CD1c-positive myeloid dendritic cell (primary cell): ENCODE measurements at regions not wholly inside any gene's neighbourhood (a gene's known extent, or its start where the extent isn't known, plus 50 kb on each side); places are given as distances from the start of the nearest gene placed in this dataset.

Source experiments
- DNase-seq: peaks from one replicate; pipeline ENCODE4 v3.0.0-alpha.2; 2016; ENCODE audit errors: extremely low spot score

DNA sequence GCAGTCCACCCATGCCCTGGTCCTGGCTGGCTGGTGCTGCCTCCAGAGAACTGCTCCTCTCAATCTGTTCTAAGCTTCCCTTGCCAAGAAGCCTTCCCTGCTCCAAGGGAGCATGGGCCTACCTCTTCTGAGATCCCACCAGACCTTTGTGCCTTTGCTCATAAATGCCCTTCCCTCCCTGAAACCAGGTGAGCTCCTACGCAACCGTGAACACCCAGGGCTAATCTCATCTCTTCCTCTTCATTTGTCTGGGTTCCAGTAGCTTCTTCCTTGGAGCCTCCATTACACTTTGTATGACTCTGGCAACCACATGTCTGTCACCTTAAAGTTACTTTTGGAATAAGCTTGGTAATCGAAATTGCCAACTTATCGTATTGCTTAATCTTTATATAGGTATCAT, 270.6 kb downstream of the PBX3 start:
- DNase-seq = no peak

DNA sequence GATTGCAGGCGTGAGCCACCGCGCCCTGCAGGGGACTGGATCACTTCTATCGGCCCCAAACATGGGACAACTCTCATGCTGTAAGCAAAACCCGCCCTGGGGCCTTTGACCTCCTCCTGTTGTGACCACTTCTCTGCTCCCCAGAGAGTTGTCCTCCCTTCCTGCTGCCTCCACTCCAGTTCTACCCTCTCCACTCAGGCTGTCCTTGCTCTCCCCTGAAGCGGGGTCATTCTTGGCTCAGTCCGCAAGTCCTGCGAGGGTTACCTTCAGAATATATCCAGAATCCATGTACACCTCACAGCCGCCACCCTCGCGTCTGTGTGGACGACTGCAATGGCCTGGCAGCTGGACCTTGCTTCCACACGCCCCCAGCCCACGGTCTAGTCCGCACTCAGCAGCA, 273.7 kb downstream of the PBX3 start:
- DNase-seq = no peak

DNA sequence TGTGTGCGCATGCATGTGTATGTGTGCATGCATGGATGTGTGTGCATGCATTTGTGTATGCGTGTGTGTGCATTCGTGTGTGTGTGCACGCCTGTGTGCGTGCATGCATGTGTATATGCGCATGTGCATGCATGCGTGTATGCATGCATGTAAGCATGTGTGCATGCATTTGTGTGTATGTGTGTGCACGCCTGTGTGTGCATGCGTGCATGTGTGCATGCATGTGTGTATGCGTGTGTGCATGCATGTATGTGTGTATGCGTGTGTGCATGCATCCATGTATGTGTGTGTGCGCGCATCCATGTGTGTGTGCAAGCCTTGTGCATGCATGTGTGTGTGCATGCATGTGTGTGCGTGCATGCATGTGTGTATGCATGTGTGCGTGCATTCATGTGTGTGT, 276.8 kb downstream of the PBX3 start:
- DNase-seq = no peak

DNA sequence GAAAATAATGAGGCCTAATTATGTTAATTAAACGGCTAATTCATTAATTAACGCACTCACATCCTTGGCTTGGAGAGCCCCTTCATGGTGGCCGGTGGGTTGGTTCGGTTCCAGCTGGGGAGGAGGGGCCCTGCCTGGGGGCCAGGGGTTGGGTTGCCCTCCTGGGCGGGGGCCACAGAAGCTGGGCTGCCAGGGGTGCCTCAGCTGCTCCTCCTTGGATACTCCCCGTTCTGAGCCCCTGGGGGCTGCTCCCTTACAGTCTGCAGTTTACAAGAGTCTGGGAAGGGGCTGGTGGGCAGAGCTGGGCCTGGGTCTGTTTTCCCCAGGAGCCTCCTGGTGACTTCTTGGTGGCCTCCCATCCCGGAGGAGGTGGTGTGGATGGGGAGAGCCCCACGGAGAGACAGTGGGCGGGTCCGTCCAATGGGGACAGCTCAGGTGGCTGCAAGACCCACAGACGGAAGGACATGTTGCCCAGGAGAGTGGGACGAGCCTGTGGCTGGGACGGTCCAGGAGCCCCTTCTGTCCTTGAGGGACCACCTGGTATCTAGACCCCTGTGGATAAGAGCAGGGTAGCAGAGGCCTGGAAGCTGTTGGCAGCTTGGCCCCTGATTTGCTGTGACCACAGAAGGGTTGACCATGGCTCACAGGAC, 277.5 kb downstream of the PBX3 start:
- no peak for DNase-seq

DNA sequence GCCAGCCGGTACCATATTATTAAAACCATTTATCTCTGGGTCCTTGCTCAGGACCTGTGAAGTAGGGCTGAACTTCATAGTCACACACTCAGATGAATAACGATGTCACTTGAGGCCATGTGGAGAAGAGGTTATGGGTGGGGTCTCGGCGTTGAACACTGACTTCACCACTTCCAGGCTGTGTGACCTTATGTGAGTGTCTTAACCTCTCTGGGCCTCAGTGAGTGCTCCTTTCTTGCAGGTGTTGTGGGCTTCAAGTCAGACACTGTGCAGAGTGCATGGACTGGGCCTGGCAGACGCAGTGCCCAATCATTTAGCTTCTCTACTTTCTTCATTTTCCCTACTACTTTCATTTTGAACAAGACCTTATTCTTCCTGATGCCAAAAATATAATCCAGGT, 278.8 kb downstream of the PBX3 start:
- no peak for DNase-seq

DNA sequence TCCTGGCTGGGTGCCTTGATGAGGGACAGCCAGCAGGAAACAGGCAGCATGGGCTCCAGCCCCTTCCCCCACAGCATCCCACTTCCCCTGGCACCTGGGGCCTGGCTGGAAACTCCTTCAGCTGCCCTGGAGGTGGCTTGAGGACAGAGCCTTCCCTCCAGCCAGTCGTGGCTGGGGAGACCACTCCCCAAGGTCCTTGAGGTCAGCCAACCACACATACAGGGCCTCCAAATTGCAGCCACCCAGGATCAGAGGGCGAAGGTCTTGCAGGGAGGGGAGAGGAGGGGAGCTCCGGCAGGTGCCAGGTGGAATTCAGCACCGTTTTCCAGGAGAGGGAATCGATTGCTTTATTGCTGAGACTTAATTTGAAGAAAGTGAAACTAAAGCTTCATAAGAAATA, 280.4 kb downstream of the PBX3 start:
- DNase-seq = no peak

DNA sequence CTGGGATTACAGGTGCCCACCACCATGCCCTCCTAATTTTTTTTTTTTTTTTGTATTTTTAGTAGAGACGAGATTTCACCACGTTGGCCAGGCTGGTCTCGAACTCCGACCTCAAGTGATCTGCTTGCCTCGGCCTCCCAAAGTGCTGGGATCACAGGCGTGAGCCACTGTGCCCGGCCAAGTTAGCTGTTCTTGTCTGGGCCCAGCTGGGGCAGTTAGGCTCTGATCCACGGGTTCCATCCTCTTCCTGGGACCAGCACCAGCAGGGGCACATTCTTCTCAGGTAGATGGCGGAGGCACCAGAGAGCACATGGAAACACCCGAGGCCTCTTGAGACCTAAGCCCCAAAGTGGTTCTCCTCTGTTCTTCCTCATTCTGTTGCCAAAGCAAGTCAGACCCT, 281.6 kb downstream of the PBX3 start:
- no peak for DNase-seq

DNA sequence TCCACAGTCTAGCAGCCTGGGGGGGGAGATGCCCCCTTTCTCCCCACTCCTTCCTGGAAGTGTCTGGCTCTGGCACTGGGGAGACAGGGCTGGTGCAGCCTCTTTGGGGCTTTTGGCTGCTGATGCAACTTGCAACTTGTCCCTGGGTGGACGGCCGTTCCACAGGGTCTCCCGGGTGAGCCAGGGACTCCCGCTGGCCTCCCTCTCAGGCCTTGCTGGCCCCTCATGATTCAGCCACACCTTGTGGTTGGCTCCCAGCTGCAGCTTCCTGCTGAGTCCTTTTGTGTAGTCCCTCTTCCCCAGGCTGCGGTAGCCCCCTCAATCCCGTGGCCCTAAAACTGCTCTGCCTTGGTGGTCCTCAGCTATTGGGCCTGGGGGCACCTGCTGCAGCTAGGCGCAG, 283.5 kb downstream of the PBX3 start:
- no peak for DNase-seq

DNA sequence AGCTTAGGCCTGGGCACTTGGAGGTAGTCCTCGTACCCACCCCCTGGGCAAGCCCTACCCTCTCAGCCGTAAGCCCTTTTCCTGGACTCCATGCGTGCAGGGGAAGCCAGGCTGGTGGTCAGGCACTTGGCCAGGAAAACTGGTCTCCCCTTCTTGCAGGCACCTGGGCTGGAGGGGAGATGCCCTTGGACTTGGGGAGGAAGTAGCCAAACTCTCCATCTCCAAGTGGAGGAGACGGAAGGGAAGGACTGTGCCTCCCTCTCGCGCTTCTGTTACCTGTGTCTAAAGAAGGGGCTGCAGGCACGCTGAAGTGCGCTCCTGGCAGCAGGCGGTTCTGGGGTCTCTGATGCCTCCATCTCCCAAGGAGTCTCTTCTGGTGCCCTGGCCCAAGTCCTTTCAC, 283.9 kb downstream of the PBX3 start:
- DNase-seq = no peak

DNA sequence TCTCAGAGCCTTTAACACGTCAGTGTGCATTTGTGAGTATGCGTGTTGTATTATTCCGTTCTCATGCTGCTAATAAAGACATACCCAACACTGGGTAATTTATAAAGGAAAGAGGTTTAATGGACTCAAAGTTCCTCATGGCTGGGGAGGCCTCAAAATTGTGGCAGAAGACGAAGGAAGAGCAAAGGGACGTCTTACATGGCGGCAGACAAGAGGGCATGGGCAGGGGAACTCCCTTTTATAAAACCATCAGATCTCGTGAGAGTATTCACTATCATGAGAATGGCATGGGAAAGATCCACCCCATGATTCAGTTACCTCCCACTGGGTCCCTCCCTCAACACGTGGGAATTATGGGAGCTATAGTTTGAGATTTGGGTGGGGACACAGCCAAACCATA, 285.0 kb downstream of the PBX3 start:
- DNase-seq = no peak

DNA sequence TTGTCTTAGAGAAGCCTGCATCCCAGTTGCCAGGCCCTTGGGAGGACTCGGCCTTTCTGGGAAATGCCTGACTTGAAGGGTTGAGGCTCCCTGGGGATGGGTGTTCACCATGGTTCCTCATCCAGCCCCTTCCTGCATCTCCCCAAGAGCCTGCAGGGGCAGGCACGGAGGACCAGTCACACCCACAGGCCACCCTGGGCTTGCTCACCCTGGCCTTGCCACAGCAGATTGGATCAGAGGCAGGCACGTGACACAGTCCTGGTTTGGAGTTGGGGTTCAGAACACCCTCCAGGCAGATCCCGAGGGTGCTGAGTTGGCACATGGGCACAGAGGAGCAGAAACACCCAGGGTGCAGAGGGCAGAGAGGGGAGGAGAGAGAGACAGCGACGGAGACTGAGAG, 286.1 kb downstream of the PBX3 start:
- no peak for DNase-seq

DNA sequence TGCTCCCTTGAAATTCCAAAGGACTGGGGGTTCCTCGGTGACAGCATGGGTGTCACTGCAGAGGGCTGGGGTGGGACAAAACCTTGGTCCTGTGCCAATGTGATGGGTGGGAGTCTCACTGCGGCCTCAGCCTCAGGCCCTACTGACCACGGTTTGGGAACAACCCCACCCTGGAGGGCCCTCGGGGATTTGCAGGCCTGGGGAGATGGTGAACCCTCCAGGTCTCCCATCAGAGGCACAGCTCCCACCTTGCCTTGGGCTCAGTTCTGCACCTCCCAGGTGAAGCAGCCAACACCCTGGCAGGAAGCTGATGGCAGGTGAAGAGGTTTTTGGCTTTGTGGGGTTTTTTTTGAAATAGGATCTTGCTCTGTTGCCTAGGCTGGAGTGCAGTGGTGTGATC, 286.8 kb downstream of the PBX3 start:
- no peak for DNase-seq

DNA sequence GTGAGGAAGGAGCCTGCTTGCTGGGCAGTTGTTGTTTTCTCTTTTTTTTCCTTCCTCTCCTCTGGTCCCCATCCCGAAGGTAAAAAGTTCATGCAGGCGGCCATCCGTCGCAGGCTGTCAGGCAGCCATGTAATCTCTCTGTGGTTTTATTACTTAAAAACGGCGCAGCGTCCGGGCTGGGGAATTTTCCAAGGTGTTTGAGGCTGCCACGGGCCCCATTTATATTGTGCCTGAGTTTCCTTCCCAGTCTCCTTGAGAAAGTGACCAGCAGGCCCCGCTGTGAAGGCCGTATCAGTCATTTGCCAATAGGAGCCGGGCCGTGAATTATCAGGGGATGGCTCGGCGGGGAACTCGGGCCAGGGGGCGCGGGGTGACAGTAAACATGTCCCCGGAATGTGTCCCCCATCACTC, 289.7 kb downstream of the PBX3 start:
- no peak for DNase-seq

DNA sequence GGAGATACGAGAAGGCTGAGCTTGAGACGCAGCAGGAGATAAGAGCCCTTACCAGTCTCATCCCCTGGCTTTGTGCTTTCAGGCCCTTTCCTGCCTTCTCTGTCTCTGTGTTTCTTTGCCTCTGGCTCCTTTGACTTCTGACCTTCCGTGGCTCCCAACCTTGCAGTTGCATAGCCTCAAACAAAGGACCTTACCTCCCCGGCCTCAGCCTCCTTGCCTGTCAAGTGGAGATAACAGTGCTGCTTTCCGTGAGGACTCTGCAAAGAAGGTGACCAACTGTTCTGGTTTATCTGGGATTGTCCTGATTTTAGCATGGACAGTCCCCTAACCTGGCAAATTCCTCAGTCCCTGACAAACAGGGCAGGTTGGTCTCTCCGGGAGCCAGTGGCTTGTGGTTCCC, 287.8 kb upstream of the MVB12B start:
- no peak for DNase-seq

DNA sequence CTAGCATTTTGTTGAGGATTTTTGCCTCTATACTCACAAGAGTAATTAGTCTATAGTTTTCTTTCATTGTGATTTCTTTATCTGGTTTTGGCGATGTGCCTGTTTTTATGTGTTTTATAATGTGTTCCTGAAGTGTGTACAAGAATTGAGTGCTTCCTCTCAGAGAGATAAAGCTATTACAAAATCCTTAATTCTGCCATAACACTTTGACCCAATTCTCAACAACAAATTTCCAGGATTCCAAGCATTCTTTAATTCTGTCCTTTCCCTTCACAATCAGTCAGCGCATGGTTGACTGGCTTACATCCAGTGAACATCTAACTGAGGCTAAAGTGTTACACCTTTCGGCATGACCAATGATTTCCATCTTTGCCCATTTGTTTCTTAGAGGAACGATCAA, 282.9 kb upstream of the MVB12B start:
- no peak for DNase-seq

DNA sequence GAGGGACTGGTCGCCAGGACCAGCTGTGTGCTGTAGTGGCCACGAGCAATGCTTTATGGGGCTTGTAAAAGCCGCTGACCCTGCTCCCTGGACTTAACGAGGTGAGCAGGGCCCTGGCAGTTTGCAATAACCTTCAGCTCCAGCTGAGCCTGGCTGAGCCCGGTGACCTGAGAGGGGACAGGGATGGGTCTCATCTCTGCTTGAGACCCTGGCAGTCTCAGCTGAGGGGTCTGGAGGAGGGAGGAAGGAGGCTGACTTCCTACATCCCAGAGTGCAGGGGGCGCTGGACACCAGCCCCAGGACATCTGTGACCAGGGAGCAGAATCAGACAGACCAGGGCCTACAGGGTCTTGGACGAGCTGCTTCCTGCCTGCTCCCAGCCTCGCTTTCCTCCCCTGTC, 277.5 kb upstream of the MVB12B start:
- DNase-seq = no peak

DNA sequence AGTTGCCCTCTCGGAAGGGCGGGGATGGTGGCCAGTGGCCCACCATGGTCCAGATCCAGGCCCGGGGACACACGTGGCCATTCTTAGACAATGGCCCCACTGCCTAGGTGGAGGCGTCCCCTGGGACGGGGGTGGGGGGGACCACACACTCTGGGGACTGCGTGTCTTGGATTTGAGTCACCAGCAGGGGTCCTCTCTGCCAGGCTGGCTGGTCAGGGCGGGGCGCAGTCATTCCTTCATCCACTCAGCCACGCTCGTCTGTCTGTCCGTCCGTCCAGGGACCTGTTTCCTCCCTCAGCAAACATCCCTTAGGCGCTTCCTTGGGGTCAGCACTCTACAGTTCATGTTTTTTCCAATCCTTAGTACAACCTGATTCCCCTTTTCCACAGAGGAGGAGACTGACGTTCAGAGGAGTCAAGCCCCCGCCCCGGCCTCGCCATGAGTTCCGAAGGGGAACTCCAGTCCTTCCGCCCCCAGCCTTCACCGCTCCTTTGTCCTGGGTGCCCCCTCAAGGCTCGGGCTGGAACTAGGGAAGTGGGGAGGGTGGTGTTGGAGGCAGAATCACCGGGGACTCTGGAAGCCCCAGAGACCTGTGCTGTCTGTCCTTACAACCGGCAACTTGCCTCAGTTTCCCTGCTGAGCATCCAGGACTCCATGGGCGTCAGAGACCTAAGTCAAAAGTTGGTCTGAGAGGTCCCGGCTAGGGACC, 276.6 kb upstream of the MVB12B start:
- DNase-seq = no peak

DNA sequence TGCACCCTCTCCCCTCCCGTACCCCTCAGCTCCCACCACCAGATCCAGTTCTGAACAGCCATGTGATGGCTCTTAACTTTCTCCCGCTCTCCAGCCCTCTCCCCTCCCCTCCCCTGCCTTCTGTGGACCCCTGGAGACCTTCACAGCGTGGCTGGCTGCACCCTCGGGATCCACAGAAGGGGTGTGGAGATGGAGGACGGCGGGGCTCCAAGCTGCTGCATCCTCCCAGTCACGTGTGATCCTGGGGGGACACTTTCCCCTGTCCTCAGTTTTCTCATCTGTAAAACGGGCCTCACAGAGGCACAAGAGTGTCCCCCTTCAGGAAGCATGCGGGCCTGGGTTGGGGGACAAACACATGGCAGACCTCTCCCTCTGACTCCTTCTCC, 276.0 kb upstream of the MVB12B start:
- no peak for DNase-seq

DNA sequence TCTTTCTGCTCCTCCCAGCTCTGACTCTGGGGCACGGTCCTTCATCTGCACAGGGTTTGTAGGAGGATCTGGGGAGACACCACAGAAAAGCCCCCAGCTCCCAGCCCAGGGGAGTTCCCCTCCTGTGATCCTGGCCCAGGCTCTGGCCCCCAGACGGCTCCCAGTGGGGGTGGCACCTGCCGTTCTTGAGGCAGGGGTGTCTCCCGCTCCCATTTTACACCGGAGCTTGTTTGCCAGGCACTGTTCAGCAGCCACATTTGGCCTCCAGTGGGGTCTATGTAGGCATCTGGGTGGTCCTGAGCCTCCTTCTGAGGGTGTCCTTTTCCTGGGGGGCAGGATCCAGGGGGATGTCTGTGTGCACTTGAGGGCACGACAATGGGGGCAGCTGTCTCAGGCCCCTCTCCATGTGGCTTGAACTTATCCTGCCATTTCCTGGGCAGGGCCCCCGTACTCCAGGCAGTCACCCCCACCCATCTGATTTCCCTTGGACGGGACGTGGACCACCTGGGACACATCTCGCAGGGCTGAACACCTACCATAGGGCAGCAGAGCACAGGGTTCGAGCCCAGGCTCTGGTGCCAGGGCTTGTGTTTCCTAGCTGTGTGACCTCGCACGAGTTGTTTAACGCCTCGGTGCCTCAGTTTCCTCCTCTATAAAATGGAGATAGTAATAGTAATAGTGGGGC, 275.0 kb upstream of the MVB12B start:
- no peak for DNase-seq

DNA sequence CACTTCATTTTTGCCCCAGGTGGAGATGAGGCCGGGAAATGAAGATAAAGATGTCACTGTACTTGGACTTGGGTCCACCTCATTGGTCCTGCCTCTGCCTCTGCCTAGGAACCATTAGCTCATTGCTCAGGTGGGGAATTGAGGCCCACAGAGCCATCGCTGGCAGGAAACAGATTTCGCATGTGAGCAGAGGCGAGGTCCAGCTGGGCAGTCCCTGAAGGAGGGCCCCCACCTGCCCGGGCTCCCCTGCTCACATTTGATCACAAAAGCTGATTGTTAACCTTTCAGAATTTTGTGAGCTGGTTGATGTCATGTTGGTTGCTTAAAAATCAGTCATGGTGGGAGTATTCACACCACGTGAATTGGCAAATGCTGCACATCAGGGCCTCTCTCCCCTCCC, 273.8 kb upstream of the MVB12B start:
- no peak for DNase-seq

DNA sequence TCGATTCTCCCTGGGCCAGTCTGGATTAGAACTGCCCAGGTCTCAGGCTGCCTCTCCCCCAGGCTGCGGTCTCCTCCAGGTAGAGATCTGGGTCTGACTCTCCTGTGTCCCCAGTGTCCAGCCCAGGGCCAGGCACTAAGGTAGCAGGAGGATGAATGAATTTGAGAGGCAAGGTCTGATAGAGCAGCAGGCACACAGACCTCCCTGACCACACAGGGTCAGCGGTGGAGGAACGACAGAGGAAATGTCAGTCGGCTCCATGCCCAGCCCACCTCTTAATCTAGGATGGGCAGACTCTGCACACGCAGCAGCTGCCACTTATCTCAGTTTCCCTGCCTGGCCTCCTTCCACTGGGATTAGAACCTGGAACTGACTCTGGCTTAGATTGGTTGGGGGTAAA, 272.7 kb upstream of the MVB12B start:
- DNase-seq = no peak

DNA sequence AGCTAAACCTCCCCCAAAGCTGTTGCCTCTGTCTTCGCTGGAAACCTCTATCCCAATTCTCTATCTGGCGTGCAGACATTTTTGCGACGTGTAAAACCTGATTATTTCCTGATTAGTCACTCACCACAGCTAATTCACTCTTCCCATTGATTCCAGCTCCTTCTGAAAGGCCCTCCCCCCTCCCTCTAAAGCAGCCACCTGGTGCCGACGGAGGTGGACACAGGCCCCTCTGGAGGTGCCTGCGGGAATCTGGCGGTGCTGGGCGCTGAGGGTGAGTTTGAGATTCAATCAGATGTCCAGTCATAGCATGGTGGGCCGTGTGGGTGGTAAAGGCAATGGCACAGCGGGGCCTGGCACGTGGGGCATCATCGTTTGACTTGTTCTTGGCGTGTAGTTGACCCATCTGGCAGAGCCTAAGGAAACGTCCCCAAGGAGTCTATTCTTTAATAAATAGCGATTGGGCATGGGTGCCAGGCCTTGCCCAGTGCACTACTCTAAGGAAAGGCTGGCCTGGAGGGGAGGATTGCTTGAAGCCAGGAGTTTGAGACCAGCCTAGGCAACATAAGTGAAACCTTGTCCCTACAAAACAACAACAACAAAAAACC, 271.1 kb upstream of the MVB12B start:
- no peak for DNase-seq
